GM12875 (cell line): ENCODE measurements at regions not wholly inside any gene's neighbourhood (a gene's known extent, or its start where the extent isn't known, plus 50 kb on each side); places are given as distances from the start of the nearest gene placed in this dataset.

Experiments
- H3K4me3 ChIP-seq: one replicate; pipeline ENCODE4 v1.5.1; 2011; ENCODE audit warnings: low read depth, low read length, control low read depth
- TF ChIP-seq, protein P1 (sequence below): IDR thresholded peaks from 2 replicates; pipeline ENCODE4 v1.5.1; 2011; ENCODE audit warnings: low read depth, mild to moderate bottlenecking, control low read depth, inconsistent platforms, low read length, moderate library complexity, borderline replicate concordance; ENCODE audit not compliant: insufficient read depth

DNA sequence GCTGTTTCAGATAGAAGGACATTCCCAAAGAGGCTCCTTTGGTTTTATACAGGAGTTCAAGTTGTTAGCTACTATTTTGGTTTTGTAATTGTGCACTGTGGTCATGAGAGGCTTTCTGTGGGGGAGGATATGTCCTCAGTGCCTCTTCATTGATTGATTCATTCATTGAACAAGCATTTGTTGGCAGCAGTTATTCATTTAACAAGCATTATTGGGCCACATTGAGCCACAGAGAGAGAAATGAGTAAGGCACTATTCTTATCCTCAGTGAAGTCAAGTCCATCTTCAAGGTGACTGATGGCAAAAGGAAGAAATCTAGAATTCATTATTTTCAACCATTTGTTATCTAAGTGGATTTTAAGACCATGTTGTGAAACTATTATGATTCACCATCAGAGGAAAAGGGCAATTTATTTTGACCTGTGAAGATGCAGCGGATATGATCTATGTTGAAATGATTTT is 697.2 kb upstream of the CITED2 start:
- TF ChIP-seq, protein P1, sequence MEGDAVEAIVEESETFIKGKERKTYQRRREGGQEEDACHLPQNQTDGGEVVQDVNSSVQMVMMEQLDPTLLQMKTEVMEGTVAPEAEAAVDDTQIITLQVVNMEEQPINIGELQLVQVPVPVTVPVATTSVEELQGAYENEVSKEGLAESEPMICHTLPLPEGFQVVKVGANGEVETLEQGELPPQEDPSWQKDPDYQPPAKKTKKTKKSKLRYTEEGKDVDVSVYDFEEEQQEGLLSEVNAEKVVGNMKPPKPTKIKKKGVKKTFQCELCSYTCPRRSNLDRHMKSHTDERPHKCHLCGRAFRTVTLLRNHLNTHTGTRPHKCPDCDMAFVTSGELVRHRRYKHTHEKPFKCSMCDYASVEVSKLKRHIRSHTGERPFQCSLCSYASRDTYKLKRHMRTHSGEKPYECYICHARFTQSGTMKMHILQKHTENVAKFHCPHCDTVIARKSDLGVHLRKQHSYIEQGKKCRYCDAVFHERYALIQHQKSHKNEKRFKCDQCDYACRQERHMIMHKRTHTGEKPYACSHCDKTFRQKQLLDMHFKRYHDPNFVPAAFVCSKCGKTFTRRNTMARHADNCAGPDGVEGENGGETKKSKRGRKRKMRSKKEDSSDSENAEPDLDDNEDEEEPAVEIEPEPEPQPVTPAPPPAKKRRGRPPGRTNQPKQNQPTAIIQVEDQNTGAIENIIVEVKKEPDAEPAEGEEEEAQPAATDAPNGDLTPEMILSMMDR = no peak
- no peak overlapping the region for H3K4me3 ChIP-seq

DNA sequence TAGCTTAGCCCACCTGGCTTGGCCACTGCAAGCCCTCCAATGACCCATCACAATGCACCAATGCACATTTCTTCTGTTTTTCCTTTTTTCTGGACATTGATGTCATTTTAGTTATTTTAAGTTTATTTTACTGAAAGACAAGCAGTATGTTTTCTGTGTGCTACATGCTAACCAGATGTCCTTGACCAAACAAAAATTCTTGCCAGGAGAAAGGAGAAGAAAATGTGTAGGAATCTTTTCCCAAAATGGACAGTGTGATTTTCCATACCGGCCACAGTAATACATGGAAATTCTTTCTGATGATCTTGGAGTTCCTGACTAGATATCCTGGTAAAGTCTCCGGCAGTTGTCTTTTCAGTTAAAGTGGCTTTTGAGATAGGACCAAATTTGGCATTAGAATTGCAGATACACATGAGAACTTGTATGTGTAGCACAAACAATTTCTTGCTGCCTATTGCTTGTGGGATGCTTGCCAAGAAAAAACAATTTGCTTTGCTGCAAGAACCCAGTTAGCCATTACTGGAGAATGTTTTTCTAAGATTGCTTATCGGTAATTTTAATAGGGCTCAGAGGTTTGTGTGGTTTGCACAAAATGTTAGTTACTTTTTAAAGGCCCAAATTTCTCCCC is 696.5 kb upstream of the CITED2 start:
- H3K4me3 ChIP-seq = no peak overlapping the region
- TF ChIP-seq, protein P1 = no peak

DNA sequence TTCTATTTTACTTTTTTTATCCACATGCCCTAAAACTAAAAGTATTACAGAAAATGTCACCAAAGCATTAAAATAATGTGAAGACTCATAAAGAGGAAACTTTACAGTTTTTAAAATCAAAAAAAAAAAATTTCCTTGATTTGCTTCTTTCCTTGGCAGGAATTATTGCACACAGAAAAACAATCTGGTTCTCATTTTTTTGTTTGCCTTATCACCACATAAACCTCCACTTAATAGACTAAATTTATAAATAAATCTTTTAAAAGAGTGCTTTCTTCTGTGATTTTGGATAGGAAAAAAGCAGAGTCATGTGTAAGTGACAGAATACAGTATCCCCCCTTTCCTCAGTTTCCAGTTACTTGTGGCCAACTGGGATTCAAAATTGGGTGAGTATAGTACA is 695.1 kb upstream of the CITED2 start:
- TF ChIP-seq, protein P1 = no peak

DNA sequence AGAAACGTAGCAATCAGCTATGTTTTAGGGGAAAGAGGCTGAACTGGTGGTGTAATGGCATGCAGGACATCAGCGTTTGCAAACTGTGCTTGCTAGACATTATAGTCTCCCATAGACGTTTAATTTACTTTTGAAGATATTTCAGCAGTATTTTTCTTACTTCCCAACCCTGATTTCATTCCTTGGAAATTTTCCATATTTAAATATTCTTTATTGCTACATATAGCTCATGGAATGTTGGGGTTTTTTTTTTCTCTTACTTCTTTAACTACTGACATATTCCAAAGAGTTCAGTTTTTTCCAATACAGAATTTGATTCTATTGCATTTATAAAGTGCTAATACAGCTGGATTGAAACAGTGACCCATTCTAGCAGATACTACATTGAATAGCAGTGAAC is 694.4 kb upstream of the CITED2 start:
- no peak overlapping the region for H3K4me3 ChIP-seq
- TF ChIP-seq, protein P1 = no peak

More for the DNA sequence above, 695.1 kb upstream of the CITED2 start:
- no peak overlapping the region for H3K4me3 ChIP-seq

DNA sequence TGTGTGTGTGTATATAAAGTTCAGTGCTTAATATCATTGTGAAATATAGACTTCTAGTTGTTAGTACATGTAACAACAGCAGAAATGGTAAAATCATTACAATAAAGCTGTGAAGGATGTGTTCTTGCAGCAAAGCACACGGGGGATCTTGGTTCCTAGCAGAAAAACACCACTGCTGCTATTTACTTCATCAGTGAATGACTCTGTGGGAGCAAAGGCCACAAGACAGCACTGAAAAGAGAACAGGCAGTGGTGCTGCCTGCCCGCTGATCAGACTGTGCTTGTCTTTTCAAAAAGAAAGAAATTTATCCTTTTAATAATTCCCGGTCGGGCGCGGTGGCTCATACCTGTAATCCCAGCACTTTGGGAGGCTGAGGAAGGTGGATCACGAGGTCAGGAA is 689.9 kb upstream of the CITED2 start:
- TF ChIP-seq, protein P1 = no peak
- H3K4me3 ChIP-seq = no peak overlapping the region

DNA sequence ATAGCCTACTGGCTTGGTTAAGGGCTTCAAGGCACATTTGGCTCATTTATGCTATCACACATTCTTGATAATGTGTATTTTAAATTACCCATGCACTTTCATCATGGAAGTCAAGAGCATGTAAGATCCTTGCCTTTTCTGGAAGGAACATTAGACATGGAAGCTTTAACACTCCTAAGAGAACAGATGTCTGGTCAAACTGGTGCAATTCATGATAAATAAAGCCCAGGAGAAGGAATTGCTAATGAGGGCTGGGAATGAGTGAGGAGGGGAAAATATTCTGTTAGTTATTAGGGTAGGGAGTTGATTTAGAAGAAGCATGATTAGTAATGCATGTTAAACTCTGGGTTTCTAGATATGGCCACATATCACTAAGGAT is 688.6 kb upstream of the CITED2 start:
- TF ChIP-seq, protein P1 = no peak
- H3K4me3 ChIP-seq = no peak overlapping the region

DNA sequence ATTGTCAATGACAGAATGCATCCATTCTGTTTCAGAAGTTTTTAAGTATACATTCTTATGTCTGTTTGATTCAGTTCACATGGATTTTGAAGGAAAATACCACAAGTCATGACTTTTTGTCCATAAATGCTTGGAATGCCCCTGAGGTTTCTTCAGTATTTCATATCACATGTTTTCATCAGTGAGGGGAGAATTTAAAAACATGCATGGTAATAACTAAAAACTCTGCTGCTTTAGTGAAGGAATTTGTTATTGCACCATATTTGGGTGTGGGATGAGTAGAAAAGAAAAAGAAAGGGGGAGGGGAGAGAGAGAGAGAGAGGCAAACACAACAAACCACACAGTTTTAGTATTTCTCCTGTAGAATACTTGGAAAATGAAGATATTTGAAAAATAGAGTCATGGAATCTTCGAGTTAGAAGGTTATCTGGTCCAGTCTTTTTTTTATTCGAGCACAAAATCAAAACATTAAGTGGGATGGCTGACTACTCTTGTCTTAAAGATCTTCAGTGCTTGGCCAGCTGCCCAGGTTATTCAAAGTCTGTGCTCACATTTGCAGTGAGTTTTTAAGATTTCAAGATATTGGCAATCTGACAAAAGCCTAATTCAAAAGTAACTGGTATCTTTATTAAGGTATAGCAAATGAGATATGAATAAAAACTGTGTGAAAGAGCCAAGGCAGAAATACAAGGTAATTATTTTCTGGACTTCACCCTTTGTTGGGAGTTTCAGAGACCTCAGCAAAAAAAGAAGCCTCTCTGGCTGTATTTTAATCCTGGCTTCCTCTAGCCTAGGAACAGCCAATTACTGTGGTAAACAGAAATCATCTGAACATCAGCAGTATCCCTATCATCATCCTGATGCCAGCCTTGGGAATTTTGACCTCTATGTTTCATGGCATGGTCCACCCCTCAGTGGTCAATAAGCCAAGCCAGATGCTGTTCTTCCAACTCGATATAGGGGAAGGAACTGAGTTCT is 687.9 kb upstream of the CITED2 start:
- H3K4me3 ChIP-seq = no peak overlapping the region
- TF ChIP-seq, protein P1 = no peak
